Dendritic cell treated with granulocyte-macrophage colony-stimulating factor and Interleukin-4, amounts not matched to agents 40 ng/mL and 50 ng/mL, for 4 days (primary cell): ENCODE measurements at regions not wholly inside any gene's neighbourhood (a gene's known extent, or its start where the extent isn't known, plus 50 kb on each side); places are given as distances from the start of the nearest gene placed in this dataset.
"Not testable (repeated sequence)": the region's sequence is repeated elsewhere in the genome, so short reads cannot be mapped to it uniquely, and the experiment has no call there.

Source experiments
- H3K27ac Mint-ChIP-seq: one replicate; pipeline ENCODE4 v1.8.0; 2022; ENCODE audit warnings: mild to moderate bottlenecking, mixed read lengths
- H3K27me3 Mint-ChIP-seq: one replicate; pipeline ENCODE4 v1.8.0; 2022; ENCODE audit warnings: mild to moderate bottlenecking, mixed read lengths
- H3K36me3 Mint-ChIP-seq: one replicate; pipeline ENCODE4 v1.8.0; 2022; ENCODE audit warnings: low read depth, mixed read lengths
- H3K4me1 Mint-ChIP-seq: one replicate; pipeline ENCODE4 v1.8.0; 2022; ENCODE audit warnings: low read depth, mixed read lengths
- H3K4me3 Mint-ChIP-seq: one replicate; pipeline ENCODE4 v1.8.0; 2022; ENCODE audit warnings: mild to moderate bottlenecking, moderate library complexity, mixed read lengths
- H3K9me3 Mint-ChIP-seq: one replicate; pipeline ENCODE4 v1.8.0; 2022; ENCODE audit warnings: mixed read lengths
- intact Hi-C: fragments of 100-400 bp; cut with micrococcal nuclease; formaldehyde crosslinking; loops from one replicate; pipeline ENCODE4 v1.15.0; 2022

DNA sequence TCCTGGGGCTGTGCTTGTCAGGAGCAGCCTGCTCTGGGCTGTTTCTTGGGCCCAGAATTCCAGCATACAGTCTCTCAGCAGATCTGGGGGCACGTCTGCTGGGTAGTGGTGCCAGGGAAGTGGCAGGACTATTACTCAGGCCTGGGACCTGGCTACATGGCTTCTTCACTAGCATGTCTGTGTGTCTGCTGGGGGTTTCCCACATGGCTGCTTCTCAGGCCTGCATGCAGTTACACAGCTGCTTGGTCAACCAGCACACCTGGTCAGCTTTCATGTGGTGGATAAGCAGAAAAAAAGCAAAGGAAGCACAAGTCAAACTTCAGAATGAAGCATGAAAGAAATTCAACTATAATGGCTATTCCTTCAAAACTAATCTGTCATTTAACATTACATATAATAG is 316.2 kb upstream of the NOX3 start:
- H3K27ac Mint-ChIP-seq: no peak overlapping the region
- H3K4me3 Mint-ChIP-seq: no peak overlapping the region
- H3K4me1 Mint-ChIP-seq: no peaks in the 10 kb centered on the region
- H3K9me3 Mint-ChIP-seq: peaks cover 50% of the 10 kb centered on the region
- H3K36me3 Mint-ChIP-seq: no peaks in the 10 kb centered on the region
- H3K27me3 Mint-ChIP-seq: no peaks in the 10 kb centered on the region
- intact Hi-C loops: no loop called here

DNA sequence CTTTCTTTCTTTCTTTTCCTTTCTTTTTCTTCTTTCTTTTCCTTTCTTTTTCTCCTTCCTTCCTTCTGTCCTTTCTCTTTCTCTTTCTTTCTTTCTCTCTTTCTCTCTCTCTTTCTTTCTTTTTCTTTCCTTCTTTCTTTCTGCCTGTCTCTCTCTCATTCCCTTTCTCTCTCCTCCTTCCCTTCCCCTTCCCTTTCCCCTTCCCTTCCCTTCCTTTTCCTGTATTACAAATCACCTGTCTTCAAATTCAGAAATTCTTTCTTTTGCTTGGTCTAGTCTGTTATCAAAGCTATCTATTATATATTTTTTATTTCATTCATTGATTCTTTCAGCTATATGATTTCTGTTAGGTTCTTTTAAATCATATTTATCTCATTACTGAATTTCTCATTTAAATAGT is 315.2 kb upstream of the NOX3 start:
- H3K27me3 Mint-ChIP-seq: no peaks in the 10 kb centered on the region
- no peak overlapping the region for H3K27ac Mint-ChIP-seq
- no peak overlapping the region for H3K4me3 Mint-ChIP-seq
- H3K36me3 Mint-ChIP-seq: no peaks in the 10 kb centered on the region
- peaks cover 50% of the 10 kb centered on the region for H3K9me3 Mint-ChIP-seq
- intact Hi-C loops: no loop called here
- no peaks in the 10 kb centered on the region for H3K4me1 Mint-ChIP-seq

DNA sequence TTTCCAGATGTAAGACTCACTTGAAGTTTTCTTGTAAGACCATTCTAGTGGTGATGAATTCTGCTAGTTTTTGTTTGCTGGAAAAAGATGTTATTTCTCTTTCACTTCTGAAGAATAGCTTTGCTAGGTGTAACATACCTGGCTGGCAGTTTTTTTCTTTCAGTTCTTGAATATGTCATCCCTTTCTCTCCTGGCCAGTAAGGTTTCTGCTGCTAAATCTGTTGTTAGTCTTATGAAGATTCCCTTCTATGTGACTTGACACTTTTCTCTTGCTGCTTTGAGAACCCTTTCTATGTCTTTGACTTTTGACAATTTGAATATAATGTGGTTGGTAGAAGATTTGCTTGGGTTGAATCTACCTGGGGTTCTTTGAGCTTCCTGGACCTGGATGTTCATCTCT is 314.7 kb upstream of the NOX3 start:
- Mint-ChIP-seq H3K9me3 (peaks cover 45% of the 10 kb centered on the region), H3K27me3 (no peaks in the 10 kb centered on the region), H3K4me1 (no peaks in the 10 kb centered on the region), H3K27ac (no peak overlapping the region), H3K4me3 (no peak overlapping the region), H3K36me3 (no peaks in the 10 kb centered on the region)
- intact Hi-C loops: no loop called here

DNA sequence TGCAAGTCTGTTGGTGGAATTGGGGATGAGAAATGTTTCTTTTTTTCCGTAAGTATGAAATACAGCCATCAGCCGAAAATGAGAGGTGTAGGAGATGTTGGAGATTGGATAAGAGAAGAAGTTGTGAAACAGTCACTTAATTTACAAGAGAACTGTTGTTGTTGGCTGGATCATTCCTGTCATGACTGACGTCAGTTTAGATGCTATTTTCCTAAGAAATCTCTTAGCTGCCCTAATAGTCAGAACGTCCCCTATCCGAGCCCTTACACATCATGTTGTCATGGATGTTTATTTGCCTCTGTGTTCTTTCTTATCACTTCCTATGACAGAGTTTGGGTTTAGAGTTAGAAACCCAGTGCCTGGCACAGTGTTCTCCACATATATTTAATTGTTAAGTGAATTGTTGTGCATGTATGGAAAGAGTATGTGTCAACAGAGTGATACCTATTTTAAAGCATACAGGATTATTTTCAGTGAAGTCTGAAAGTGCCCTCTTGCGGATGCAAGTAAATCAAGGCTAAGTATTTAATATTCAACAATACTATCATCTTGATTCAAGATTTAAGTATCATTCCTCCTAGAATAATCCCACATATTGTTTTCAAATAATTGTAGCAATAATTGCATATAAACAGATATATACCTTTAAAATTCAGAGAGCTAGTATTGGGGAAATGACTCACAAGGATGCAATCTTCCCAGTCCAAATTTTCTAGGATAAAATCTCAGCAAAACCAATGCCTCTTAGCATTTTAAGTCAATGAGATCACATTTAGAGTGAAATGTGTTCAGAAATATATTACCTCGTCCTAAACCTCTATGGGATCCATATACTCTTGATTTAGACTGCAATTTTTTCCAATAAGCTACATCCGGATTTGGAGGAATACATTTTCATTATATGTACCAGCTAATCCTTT is 309.9 kb upstream of the NOX3 start:
- Mint-ChIP-seq H3K9me3 (peaks cover 21% of the 10 kb centered on the region), H3K36me3 (no peaks in the 10 kb centered on the region), H3K27me3 (no peaks in the 10 kb centered on the region), H3K27ac (no peak overlapping the region), H3K4me3 (no peak overlapping the region), H3K4me1 (no peaks in the 10 kb centered on the region)
- intact Hi-C loops: no loop called here

DNA sequence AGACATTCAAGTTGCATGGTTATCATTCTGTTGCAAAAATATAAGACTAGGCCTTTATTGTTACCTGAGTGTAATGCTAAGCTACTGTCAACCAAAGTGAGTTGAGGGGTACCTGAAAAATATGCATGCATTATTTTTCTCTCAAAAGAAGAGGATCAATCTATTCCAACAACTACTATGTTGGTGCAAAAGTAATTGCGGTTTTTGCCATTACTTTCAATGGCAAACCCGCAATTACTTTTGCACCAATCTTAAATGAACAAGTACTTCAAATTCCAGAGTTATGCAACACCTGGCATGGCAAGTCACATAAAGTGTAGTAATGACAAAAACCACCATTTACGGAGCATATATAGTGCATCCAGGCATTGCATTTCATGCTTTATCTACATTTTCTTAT is 307.0 kb upstream of the NOX3 start:
- no peaks in the 10 kb centered on the region for H3K4me1 Mint-ChIP-seq
- peaks cover 20% of the 10 kb centered on the region for H3K9me3 Mint-ChIP-seq
- no peak overlapping the region for H3K4me3 Mint-ChIP-seq
- intact Hi-C loops: no loop called here
- H3K27ac Mint-ChIP-seq: no peak overlapping the region
- H3K36me3 Mint-ChIP-seq: no peaks in the 10 kb centered on the region
- no peaks in the 10 kb centered on the region for H3K27me3 Mint-ChIP-seq

DNA sequence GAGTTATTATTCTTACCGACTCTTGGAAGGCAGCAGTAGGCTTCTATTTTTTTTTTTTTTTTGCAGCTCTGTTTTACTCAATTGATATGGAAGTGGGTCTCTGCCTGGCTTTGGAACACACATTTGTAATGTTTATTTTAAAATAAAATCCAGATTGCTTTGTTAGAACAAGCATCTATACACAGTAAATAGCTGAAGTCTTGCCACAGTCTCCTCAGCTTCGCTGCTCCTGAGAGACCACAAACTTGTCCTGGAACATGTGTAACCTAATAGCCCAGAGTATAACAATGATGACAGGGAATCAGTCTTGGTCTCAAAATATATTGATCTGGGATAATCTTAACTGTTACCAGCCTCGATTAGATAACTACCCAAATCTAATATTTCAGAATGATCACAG is 299.8 kb upstream of the NOX3 start:
- Mint-ChIP-seq H3K27me3 (no peaks in the 10 kb centered on the region), H3K4me3 (no peak overlapping the region), H3K9me3 (peaks cover 45% of the 10 kb centered on the region), H3K27ac (no peak overlapping the region), H3K4me1 (no peaks in the 10 kb centered on the region), H3K36me3 (no peaks in the 10 kb centered on the region)
- intact Hi-C loops: no loop called here

DNA sequence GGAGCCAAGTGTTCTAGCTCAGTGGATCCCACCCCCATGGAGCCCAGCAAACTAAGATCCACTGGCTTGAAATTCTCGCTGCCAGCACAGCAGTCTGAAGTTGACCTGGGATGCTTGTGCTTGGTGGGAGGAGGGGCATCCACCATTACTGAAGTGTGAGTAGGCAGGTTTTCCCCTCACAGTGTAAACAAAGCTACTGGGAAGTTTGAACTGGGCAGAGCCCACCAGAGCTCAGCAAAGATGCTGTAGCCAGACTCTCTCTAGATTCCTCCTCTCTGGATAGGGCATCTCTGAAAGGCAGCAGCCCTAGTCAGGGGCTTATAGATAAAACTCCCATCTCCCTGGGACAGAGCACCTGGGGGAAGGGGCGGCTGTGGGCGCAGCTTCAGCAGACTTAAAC is 293.1 kb upstream of the NOX3 start:
- H3K4me1 Mint-ChIP-seq, H3K27me3 Mint-ChIP-seq, H3K36me3 Mint-ChIP-seq, intact Hi-C loops, H3K27ac Mint-ChIP-seq, H3K4me3 Mint-ChIP-seq: not testable (repeated sequence)
- peaks cover 33% of the 10 kb centered on the region for H3K9me3 Mint-ChIP-seq

DNA sequence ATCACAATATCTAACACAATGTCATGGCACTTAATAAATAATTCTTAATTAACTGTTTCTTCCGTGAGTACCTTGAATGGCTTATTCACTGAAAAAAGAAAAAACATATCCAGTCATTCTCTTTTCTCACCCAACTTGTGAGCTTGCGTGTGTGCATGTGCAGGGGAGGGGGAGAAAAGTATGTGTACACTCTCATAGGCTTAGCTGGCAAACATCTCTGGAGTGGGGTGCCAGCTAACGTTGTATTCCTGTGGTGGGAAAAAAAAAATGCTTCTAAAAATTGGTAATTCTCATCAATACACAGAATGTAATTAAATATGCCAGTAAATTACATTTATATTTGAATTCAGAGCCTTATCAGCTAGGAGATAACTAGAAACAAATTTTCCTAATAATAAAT is 291.9 kb upstream of the NOX3 start:
- peaks cover 30% of the 10 kb centered on the region for H3K9me3 Mint-ChIP-seq
- no peaks in the 10 kb centered on the region for H3K4me1 Mint-ChIP-seq
- no peak overlapping the region for H3K27ac Mint-ChIP-seq
- H3K36me3 Mint-ChIP-seq: no peaks in the 10 kb centered on the region
- intact Hi-C loops: no loop called here
- H3K4me3 Mint-ChIP-seq: no peak overlapping the region
- H3K27me3 Mint-ChIP-seq: no peaks in the 10 kb centered on the region

DNA sequence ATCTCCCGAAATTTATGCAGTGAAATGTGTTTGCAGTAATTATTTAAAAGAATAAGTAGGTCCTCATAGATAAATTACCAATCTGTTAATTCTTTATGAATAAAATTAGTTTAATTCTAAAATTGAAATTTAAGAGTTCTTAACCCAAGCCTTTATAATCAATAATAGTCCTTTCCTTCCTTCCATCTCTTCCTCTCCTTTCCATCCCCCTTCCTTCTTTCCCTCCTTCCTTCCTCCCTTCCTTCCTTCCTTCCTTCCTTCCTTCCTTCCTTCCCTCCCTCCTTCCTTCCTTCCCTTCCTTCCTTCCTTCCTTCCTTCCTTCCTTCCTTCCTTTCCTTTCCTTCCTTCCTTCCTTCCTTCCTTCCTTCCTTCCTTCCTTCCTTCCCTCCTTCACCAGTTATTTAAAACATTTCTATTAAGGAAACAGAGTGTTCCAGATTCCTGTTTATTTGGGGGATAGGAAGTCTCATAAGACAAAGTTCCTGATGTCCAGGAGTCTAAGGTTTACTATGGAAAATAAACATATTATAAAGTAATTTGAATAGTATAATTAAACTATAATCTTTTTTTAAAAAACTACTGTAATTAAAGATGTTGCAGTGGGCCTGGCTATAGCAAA is 285.3 kb upstream of the NOX3 start:
- Mint-ChIP-seq H3K9me3 (peaks cover 31% of the 10 kb centered on the region), H3K27me3 (no peaks in the 10 kb centered on the region), H3K4me1 (no peaks in the 10 kb centered on the region), H3K27ac (no peak overlapping the region), H3K36me3 (no peaks in the 10 kb centered on the region), H3K4me3 (no peak overlapping the region)
- intact Hi-C loops: no loop called here

DNA sequence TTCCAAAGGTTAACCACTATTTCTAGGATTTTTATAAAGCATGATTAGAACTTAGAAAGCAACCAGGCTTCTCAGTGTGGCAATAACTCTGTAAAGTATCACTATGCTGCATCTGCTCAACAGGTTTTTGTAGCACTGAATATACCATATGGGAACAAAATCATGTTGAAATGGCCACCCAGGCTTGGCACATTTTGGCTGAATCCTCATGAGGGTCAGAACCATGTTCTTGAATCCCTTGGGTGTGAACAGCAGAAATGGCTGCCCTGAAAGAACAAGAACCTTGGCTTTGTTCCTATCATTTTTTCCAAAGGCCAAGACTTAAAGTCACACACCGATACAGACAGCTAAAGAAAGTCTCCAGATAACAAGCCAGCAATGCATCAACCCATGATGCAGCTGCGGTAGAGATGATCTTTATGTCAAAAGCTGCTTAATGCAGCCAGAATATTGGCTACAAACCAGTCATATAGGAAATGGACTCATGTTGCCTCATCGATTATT is 283.0 kb upstream of the NOX3 start:
- Mint-ChIP-seq H3K9me3 (peaks cover 33% of the 10 kb centered on the region), H3K27me3 (no peaks in the 10 kb centered on the region), H3K27ac (no peak overlapping the region), H3K4me3 (no peak overlapping the region), H3K36me3 (no peaks in the 10 kb centered on the region), H3K4me1 (no peaks in the 10 kb centered on the region)
- intact Hi-C loops: no loop called here

DNA sequence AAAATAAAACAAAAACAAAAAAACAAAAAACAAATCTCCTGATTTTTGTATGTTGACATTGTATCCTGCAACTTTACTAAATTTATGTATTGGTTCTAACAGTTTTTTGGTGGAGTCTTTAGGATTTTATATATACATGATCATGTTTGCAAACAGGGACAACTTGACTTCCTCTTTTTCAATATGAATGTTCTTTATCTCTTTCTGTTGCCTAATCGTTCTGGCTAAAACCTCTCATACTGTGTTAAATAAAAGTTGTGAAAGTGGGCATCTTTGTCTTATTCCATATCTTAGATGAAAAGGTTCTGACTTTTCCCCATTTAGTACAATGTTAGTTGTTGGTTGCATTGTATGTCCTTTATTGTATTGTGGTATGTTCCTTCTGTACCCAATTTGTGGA is 261.7 kb upstream of the NOX3 start:
- Mint-ChIP-seq H3K4me1 (no peaks in the 10 kb centered on the region), H3K36me3 (no peaks in the 10 kb centered on the region), H3K9me3 (peaks cover 8% of the 10 kb centered on the region), H3K27me3 (no peaks in the 10 kb centered on the region), H3K4me3 (no peak overlapping the region), H3K27ac (no peak overlapping the region)
- intact Hi-C loops: no loop called here

DNA sequence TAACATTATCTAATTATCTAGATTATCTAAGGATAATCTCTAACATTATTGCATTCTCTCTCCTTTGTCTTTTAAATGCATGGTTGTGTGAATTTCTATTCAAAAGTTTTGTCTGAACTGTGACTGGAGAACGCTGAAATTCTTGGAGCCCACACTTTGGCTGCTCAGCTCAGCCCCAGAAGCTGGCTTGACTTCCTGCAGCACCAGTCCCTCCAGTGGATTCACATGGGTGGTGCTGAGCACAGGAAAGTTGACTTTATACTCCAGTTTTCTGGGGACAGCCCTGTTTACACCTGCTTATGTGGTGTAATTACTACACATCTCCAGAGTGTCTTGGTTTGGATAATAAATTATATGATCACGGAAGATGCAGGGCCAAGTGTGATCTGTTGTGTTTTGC is 255.1 kb upstream of the NOX3 start:
- no peak overlapping the region for H3K27ac Mint-ChIP-seq
- no peaks in the 10 kb centered on the region for H3K27me3 Mint-ChIP-seq
- intact Hi-C loops: no loop called here

DNA sequence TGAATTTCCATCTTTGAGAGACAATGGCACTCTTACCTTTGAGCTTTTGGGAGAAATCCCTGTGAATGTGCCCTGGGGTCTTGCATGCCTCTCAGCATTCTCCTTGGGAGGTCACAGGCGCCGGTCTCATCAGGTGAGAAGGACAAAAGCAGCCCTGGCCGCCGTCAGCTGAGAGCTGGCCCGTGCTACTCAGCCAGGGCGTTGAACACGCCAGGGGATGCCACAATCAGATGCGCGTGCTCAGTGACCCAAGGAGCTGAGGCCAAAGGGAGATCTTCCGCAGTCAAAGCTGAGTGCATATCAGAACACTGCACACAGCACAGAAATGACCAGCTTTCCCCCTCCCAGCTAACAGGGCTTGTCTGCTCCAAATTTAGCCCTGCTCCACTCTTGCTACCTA is 253.6 kb upstream of the NOX3 start:
- Mint-ChIP-seq H3K4me3 (no peak overlapping the region), H3K9me3 (peaks cover under 1% of the 10 kb centered on the region), H3K27me3 (no peaks in the 10 kb centered on the region), H3K4me1 (no peaks in the 10 kb centered on the region), H3K27ac (no peak overlapping the region), H3K36me3 (no peaks in the 10 kb centered on the region)
- intact Hi-C loops: no loop called here

More for the DNA sequence above, 255.1 kb upstream of the NOX3 start:
- Mint-ChIP-seq H3K36me3 (no peaks in the 10 kb centered on the region), H3K9me3 (peaks cover 8% of the 10 kb centered on the region), H3K4me1 (no peaks in the 10 kb centered on the region), H3K4me3 (no peak overlapping the region)

DNA sequence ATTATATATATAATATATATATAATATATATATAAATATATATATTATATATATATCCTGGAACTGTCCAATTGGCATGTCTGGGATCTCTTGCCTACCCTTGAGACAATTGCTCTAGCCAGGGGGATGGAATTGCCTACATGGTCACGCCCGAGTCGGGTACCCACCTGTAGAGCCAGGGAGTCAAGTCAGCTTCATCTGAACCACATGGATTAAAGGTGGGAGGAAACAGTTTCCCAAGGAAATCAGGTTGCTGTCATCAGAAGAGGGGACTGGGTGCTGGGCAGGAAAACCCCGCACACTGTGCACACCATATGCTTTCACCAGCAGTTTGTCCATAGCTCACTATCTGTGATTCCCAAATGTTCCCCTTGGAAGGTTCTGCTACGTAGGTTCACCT is 252.5 kb upstream of the NOX3 start:
- Mint-ChIP-seq H3K27me3 (no peaks in the 10 kb centered on the region), H3K4me1 (no peaks in the 10 kb centered on the region), H3K4me3 (no peak overlapping the region), H3K9me3 (peaks cover 9% of the 10 kb centered on the region), H3K27ac (no peak overlapping the region), H3K36me3 (no peaks in the 10 kb centered on the region)
- intact Hi-C loops: no loop called here
